ENCODE measurements at regions not wholly inside any gene's neighbourhood (a gene's known extent, or its start where the extent isn't known, plus 50 kb on each side); places are given as distances from the start of the nearest gene placed in this dataset.

DNA sequence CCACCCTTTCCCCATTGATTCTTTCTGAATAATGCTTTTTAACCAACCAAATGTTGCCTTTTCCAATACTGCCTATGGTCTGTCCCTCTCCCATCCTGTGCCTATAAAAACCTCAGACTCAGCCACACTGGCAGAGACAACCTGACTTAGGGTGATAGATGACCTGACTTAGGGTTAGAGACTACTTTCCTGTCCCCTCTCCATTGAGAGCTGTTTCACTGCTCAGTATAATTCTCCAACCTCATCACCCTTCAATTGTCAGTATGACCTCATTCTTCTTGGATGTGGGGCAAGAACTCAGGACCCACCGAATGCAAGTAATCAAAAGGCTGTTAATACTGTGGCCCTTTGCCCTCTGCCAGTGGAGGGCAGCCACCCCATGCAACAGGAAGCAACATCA lies 182.3 kb upstream of the STK17B start:
- no peak for DNase-seq (ENCODE audit: low read depth)

GRCh38 chr2:196354186-196354585 lies 182.8 kb upstream of the STK17B start:
- TF ChIP-seq, protein P1, sequence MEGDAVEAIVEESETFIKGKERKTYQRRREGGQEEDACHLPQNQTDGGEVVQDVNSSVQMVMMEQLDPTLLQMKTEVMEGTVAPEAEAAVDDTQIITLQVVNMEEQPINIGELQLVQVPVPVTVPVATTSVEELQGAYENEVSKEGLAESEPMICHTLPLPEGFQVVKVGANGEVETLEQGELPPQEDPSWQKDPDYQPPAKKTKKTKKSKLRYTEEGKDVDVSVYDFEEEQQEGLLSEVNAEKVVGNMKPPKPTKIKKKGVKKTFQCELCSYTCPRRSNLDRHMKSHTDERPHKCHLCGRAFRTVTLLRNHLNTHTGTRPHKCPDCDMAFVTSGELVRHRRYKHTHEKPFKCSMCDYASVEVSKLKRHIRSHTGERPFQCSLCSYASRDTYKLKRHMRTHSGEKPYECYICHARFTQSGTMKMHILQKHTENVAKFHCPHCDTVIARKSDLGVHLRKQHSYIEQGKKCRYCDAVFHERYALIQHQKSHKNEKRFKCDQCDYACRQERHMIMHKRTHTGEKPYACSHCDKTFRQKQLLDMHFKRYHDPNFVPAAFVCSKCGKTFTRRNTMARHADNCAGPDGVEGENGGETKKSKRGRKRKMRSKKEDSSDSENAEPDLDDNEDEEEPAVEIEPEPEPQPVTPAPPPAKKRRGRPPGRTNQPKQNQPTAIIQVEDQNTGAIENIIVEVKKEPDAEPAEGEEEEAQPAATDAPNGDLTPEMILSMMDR (IDR thresholded peaks at IDR 0.05; ENCODE audit: control insufficient read depth, extremely low read depth, insufficient read depth), result no peak
- H3K4me3 ChIP-seq (ENCODE audit: low read depth, low read length), result no peak overlapping the region
- no peak for DNase-seq (ENCODE audit: low read depth)

More for the DNA sequence above, 182.3 kb upstream of the STK17B start:
- TF ChIP-seq, protein P1 (IDR thresholded peaks at IDR 0.05; ENCODE audit: control insufficient read depth, extremely low read depth, insufficient read depth), result no peak
- no peak overlapping the region for H3K4me3 ChIP-seq (ENCODE audit: low read depth, low read length)

GRCh38 chr2:196356332-196356731 lies 185.0 kb upstream of the STK17B start:
- TF ChIP-seq, protein P1 (IDR thresholded peaks at IDR 0.05; ENCODE audit: control insufficient read depth, extremely low read depth, insufficient read depth), result no peak
- DNase-seq (ENCODE audit: low read depth), result no peak
- no peak overlapping the region for H3K4me3 ChIP-seq (ENCODE audit: low read depth, low read length)

GRCh38 chr2:196360650-196361049 lies 189.3 kb upstream of the STK17B start:
- TF ChIP-seq, protein P1 (IDR thresholded peaks at IDR 0.05; ENCODE audit: control insufficient read depth, extremely low read depth, insufficient read depth), result no peak
- no peak for DNase-seq (ENCODE audit: low read depth)
- no peak overlapping the region for H3K4me3 ChIP-seq (ENCODE audit: low read depth, low read length)

- TF ChIP-seq, protein P1 (IDR thresholded peaks at IDR 0.05; ENCODE audit: control insufficient read depth, extremely low read depth, insufficient read depth), result no peak
- no peak overlapping the region for H3K4me3 ChIP-seq (ENCODE audit: low read depth, low read length)
- DNase-seq (ENCODE audit: low read depth), result no peak
These were observed 190.4 kb upstream of the STK17B start for GRCh38 chr2:196361606-196362326.

DNA sequence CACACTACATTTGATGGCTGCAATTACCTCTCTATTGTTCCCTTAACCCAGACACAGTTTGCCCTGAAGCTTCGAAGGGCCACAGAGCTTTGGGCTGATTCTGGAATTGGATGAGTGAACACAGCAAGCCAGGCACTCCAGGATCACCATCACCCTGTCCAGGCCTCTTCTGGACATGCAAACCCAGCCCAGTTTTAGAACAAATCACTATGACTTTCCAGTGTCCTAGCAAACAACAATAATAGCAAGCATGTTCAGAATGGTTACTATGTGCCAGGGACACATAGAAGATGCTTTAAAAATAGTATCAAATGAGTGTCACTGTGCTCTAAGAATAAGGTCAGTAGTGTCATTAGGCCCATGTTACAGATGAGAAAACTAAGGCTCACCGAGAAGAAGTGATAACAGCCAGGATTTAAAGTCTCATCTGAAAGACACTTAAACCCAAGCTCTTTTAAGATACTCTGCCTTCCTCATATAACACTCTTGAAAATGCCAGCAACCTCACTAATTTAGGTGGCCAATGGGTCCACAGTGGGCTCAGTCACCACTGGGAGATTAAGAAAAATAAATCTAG lies 191.7 kb upstream of the STK17B start:
- H3K4me3 ChIP-seq (ENCODE audit: low read depth, low read length), result no peak overlapping the region
- TF ChIP-seq, protein P1 (IDR thresholded peaks at IDR 0.05; ENCODE audit: control insufficient read depth, extremely low read depth, insufficient read depth), result no peak
- DNase-seq (ENCODE audit: low read depth), result no peak

All from LNCaP clone FGC (cell line).